Neural progenitor cell (in vitro differentiated cells): ENCODE measurements at regions not wholly inside any gene's neighbourhood (a gene's known extent, or its start where the extent isn't known, plus 50 kb on each side); places are given as distances from the start of the nearest gene placed in this dataset.

Experiments used
- CTCF ChIP-seq: fragments of 200-600 bp; sonication (generic); IDR thresholded peaks from 2 replicates; pipeline ENCODE4 v1.5.1; 2017; ENCODE audit warnings: antibody characterized with exemption, mild to moderate bottlenecking
- EZH2 ChIP-seq: fragments of 200-600 bp; sonication (generic); IDR thresholded peaks from 2 replicates; pipeline ENCODE4 v1.6.1; 2017; ENCODE audit warnings: antibody characterized with exemption, mild to moderate bottlenecking, moderate library complexity
- EZH2phosphoT487 ChIP-seq: fragments of 200-600 bp; sonication (generic); IDR thresholded peaks from 2 replicates; pipeline ENCODE4 v1.6.1; 2017; ENCODE audit warnings: antibody characterized with exemption

DNA sequence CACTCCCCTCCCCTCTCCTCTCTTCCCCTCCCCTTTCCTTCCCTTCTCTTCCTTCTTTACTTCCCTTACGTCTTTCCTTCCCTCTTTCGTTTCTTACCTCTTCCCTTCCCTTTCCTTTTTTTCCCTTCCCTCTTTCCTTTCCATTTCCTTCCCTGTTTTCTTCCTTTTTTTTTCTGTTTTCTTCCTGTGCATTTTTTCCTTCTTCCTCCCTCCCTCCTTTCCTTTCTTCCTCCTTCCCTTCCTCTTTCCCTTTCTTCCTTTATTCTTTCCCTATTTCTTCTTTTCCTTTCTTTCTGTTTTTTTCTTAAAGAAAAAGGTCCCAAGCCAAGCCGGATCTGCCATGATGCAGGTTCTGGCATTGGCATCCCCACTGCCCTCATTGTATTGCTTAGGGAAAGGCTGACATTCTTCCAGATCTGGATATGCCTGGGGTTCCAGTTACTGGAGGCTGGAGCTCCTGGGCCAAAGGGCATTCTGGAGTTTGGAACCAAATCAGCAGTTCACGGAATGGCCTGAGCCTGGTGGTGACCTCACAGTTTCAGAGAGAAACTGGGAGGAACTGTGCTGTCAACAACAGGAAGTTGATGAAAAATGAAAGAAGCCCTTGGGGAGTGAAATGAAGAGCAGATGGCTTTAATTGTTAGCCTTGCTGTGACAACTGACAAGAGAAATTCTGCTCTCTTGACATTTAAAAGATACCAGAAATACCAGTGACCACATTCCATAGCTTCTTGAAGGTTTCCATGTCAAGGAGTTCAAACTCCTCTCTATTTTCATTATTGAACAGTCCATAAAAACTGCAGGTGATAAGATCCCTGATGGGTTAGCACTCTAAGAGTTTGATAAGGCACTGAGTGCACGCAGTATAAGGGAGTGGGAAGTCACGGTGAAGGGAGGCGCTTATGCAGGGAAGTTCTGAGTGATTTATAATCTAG lies 622.1 kb downstream of the SPRY1 start:
- TF ChIP-seq CTCF (no peak), EZH2 (no peak), EZH2phosphoT487 (no peak)
